ENCODE measurements at regions not wholly inside any gene's neighbourhood (a gene's known extent, or its start where the extent isn't known, plus 50 kb on each side); places are given as distances from the start of the nearest gene placed in this dataset.

DNA sequence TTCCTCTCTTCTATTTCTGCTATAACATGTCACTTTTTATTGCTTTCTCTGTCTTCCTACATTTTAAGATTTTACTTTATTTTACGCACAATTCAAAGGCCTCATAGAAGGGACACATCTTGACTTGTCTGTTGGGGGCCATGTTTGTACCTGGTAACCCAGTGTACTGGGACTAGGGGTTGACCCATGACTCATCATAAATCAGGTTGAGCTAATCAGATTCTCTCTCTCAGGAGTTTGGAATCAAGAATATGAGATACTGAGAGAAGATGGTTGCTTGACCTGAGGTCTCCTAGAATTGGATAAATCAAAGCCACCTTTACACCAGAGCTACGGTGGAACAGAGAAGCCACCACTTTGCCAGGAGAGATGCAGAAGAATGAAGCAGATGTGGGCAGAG lies 153.0 kb downstream of the UXS1 start:
- intact Hi-C loops (cut with DNase I), result no loop called here
- no peak for TF ChIP-seq CTCF (IDR thresholded peaks at IDR 0.05)
- no peaks in the 10 kb centered on the region for H3K27me3 ChIP-seq
- no peak overlapping the region for H3K27ac ChIP-seq
- DNase-seq (no peak), FAIRE-seq (no peak), ATAC-seq (no peak)
- H3K4me1 ChIP-seq, result no peaks in the 10 kb centered on the region
- H3K9me3 ChIP-seq, result no peaks in the 10 kb centered on the region
- no peak overlapping the region for H3K4me3 ChIP-seq
- WGBS, 2 donors, result 89 to 94% methylated on average over 2 of the region's 2 CpGs
- no peaks in the 10 kb centered on the region for H3K36me3 ChIP-seq

GRCh38 chr2:106039634-106040315 lies 154.3 kb downstream of the UXS1 start:
- Histone ChIP-seq H3K9me3 (no peaks in the 10 kb centered on the region), H3K36me3 (no peaks in the 10 kb centered on the region), H3K4me1 (no peaks in the 10 kb centered on the region), H3K27me3 (no peaks in the 10 kb centered on the region), H3K27ac (no peak overlapping the region), H3K4me3 (no peak overlapping the region)
- intact Hi-C loops (cut with DNase I), result no loop called here
- no peak for ATAC-seq
- TF ChIP-seq CTCF (IDR thresholded peaks at IDR 0.05), result no peak
- no peak for DNase-seq
- WGBS, 2 donors, result 88 to 91% methylated on average over 4 of the region's 4 CpGs
- no peak for FAIRE-seq

DNA sequence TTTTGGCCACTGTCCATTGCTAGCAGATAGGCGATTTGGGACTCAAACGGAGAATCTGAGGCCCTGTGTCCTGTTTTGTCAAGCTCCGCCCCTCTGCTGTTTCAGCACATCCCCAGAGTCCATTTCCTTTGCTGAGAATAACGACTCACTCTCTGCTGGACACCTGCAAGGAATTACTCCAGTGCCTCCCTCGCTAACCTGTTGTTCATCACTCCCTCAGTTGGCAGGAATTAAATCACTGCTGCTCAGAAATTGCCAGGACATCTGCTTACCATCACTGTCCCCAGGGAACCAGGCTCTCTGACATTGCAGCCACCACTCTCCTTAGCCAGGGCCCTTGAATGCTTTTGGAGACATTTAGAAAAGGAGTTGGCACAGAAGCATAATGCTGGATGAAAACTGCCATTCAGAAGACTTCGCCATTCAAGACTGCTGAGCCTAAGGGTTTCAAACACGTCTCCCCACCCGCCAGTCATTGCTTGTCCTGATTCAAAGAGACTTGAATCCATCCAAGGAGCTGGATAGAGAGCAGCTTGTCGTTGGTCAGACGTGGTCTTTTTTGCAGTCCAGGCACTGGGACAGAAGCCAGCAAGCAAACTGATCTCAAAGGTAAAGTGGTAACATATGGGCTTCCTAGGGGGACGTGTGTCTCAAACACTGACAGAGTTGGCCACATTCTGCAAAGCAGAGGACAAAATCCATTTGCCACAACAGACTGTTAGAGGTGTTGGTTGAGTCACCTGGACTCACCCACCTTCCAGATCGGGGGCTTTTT lies 155.3 kb downstream of the UXS1 start:
- Histone ChIP-seq H3K27me3 (no peaks in the 10 kb centered on the region), H3K9me3 (no peaks in the 10 kb centered on the region), H3K4me1 (no peaks in the 10 kb centered on the region), H3K4me3 (no peak overlapping the region), H3K27ac (no peak overlapping the region), H3K36me3 (no peaks in the 10 kb centered on the region)
- no peak for TF ChIP-seq CTCF (IDR thresholded peaks at IDR 0.05)
- no peak for DNase-seq
- no peak for ATAC-seq
- 57 to 59% methylated on average over 12 of the region's 12 CpGs for WGBS, 2 donors
- no peak for FAIRE-seq
- intact Hi-C loops (cut with DNase I), result no loop called here

- intact Hi-C loops (cut with DNase I), result no loop called here
- no peak for FAIRE-seq
Observed at GRCh38 chr2:106037932-106038331, 156.2 kb downstream of the UXS1 start.

More at GRCh38 chr2:106037932-106038331, 156.2 kb downstream of the UXS1 start:
- WGBS, 2 donors, result 78% methylated on average over 6 of the region's 6 CpGs
- Histone ChIP-seq H3K36me3 (no peaks in the 10 kb centered on the region), H3K27me3 (no peaks in the 10 kb centered on the region), H3K4me3 (no peak overlapping the region), H3K4me1 (no peaks in the 10 kb centered on the region), H3K9me3 (no peaks in the 10 kb centered on the region), H3K27ac (no peak overlapping the region)
- ATAC-seq (no peak), DNase-seq (no peak)
- no peak for TF ChIP-seq CTCF (IDR thresholded peaks at IDR 0.05)

Measured in pancreas (tissue), 10 donors.